WERI-Rb-1 (cell line): ENCODE measurements at regions not wholly inside any gene's neighbourhood (a gene's known extent, or its start where the extent isn't known, plus 50 kb on each side); places are given as distances from the start of the nearest gene placed in this dataset.
A peak's percentile ranks its signal among the peaks of the same experiment; 100 is the strongest.

ENCODE experiments used
- DNase-seq: peaks from one replicate; pipeline ENCODE4 v3.0.0-alpha.2; 2020
- H3K27ac ChIP-seq: fragments of 250-450 bp; sonication (Bioruptor Pico); 2 replicates; pipeline ENCODE4 v1.5.1; 2020; ENCODE audit warnings: mild to moderate bottlenecking, moderate library complexity
- H3K27me3 ChIP-seq: fragments of 250-450 bp; sonication (Bioruptor Pico); 2 replicates; pipeline ENCODE4 v1.5.1; 2021; ENCODE audit warnings: mild to moderate bottlenecking, low read depth, moderate library complexity; ENCODE audit not compliant: insufficient read depth, severe bottlenecking
- H3K36me3 ChIP-seq: fragments of 250-450 bp; sonication (Bioruptor Pico); 2 replicates; pipeline ENCODE4 v1.5.1; 2020; ENCODE audit warnings: mild to moderate bottlenecking, moderate library complexity
- H3K4me3 ChIP-seq: 2 replicates; pipeline ENCODE4 v1.5.1; 2011; ENCODE audit warnings: low read depth, mild to moderate bottlenecking, control low read depth, low read length
- H3K9me3 ChIP-seq: fragments of 250-450 bp; sonication (Bioruptor Pico); 2 replicates; pipeline ENCODE4 v1.5.1; 2021; ENCODE audit warnings: mild to moderate bottlenecking, moderate library complexity; ENCODE audit not compliant: severe bottlenecking
- CTCF ChIP-seq: IDR thresholded peaks from 2 replicates; pipeline ENCODE4 v1.5.1; 2011; ENCODE audit warnings: low read depth, mild to moderate bottlenecking, control low read depth, inconsistent platforms, low read length

GRCh38 chr11:81089242-81089641 lies 1644.4 kb downstream of the FAM181B start:
- no peak overlapping the region for H3K27ac ChIP-seq
- H3K27me3 ChIP-seq: no peaks in the 10 kb centered on the region
- no peaks in the 10 kb centered on the region for H3K36me3 ChIP-seq
- H3K4me3 ChIP-seq: no peak overlapping the region
- DNase-seq: no peak
- no peak for TF ChIP-seq CTCF
- no peaks in the 10 kb centered on the region for H3K9me3 ChIP-seq

GRCh38 chr11:81080476-81080875 lies 1639.6 kb upstream of the TENM4 start:
- no peak for DNase-seq

GRCh38 chr11:81072273-81072672 lies 1631.4 kb upstream of the TENM4 start:
- no peak for TF ChIP-seq CTCF
- Histone ChIP-seq H3K27ac (peak overlapping the region; percentile 43), H3K4me3 (peak overlapping the region; percentile 4; the same call in 1 of the 2 replicates)

More at GRCh38 chr11:81080476-81080875, 1639.6 kb upstream of the TENM4 start:
- Histone ChIP-seq H3K4me3 (no peak overlapping the region), H3K27ac (no peak overlapping the region), H3K27me3 (no peaks in the 10 kb centered on the region), H3K9me3 (no peaks in the 10 kb centered on the region), H3K36me3 (no peaks in the 10 kb centered on the region)
- no peak for TF ChIP-seq CTCF

GRCh38 chr11:81071606-81072005 lies 1630.8 kb upstream of the TENM4 start:
- H3K27me3 ChIP-seq: no peaks in the 10 kb centered on the region
- DNase-seq: peak; percentile 65
- no peaks in the 10 kb centered on the region for H3K36me3 ChIP-seq
- no peak overlapping the region for H3K4me3 ChIP-seq
- peak overlapping the region; percentile 43 for H3K27ac ChIP-seq
- TF ChIP-seq CTCF: no peak
- no peaks in the 10 kb centered on the region for H3K9me3 ChIP-seq

More at GRCh38 chr11:81072273-81072672, 1631.4 kb upstream of the TENM4 start:
- H3K9me3 ChIP-seq: no peaks in the 10 kb centered on the region
- DNase-seq: peak; percentile 25
- H3K36me3 ChIP-seq: no peaks in the 10 kb centered on the region
- H3K27me3 ChIP-seq: no peaks in the 10 kb centered on the region

GRCh38 chr11:81070948-81071347 lies 1630.1 kb upstream of the TENM4 start:
- peak overlapping the region; percentile 43; the same call in 1 of the 2 replicates for H3K27ac ChIP-seq
- no peak for TF ChIP-seq CTCF
- no peaks in the 10 kb centered on the region for H3K27me3 ChIP-seq
- no peak overlapping the region for H3K4me3 ChIP-seq
- H3K36me3 ChIP-seq: no peaks in the 10 kb centered on the region
- H3K9me3 ChIP-seq: no peaks in the 10 kb centered on the region
- DNase-seq: peak; percentile 16

- Histone ChIP-seq H3K4me3 (no peak overlapping the region), H3K27me3 (no peaks in the 10 kb centered on the region), H3K36me3 (no peaks in the 10 kb centered on the region), H3K9me3 (no peaks in the 10 kb centered on the region), H3K27ac (no peak overlapping the region)
- TF ChIP-seq CTCF: no peak
- DNase-seq: no peak
Observed at GRCh38 chr11:81059356-81059755, 1618.5 kb upstream of the TENM4 start.
